Natural killer cell (primary cell): ENCODE measurements at regions not wholly inside any gene's neighbourhood (a gene's known extent, or its start where the extent isn't known, plus 50 kb on each side); places are given as distances from the start of the nearest gene placed in this dataset.

Experiments used
- ATAC-seq, 3 donors: fragments of 150-1000 bp in 2 of 3; fragments of 200-7000 bp in 1 of 3; cut with Tn5 transposase; 1 replicate in 1 of 3; 2 replicates in 2 of 3; pipeline ENCODE4 v1.10.0; 2021; ENCODE audit warnings: mild to moderate bottlenecking in 2 of 3, moderate library complexity in 2 of 3
- DNase-seq, 2 donors: peaks; one replicate each; pipeline versions ENCODE4 v3.0.0 to v3.0.0-alpha.2; 2013 to 2021; ENCODE audit warnings: mixed read lengths in 1 of 2
- H3K27ac ChIP-seq: one replicate; pipeline ENCODE4 v1.5.1; 2013; ENCODE audit warnings: mild to moderate bottlenecking, low read length
- H3K27me3 ChIP-seq: one replicate; pipeline ENCODE4 v1.6.1; 2013; ENCODE audit warnings: low read length; ENCODE audit not compliant: control insufficient read depth, insufficient read depth
- H3K36me3 ChIP-seq: one replicate; pipeline ENCODE4 v1.6.1; 2013; ENCODE audit warnings: low read length; ENCODE audit not compliant: control insufficient read depth, insufficient read depth
- H3K4me1 ChIP-seq: one replicate; pipeline ENCODE4 v1.6.1; 2013; ENCODE audit warnings: low read length; ENCODE audit not compliant: control insufficient read depth, insufficient read depth
- H3K4me3 ChIP-seq: one replicate; pipeline ENCODE4 v1.5.1; 2013; ENCODE audit warnings: low read length
- H3K9me3 ChIP-seq: one replicate; pipeline ENCODE4 v1.6.1; 2013; ENCODE audit warnings: low read length; ENCODE audit not compliant: control insufficient read depth, insufficient read depth
- H3K27ac Mint-ChIP-seq, 2 donors: one replicate each; pipeline ENCODE4 v1.8.0; 2022; ENCODE audit warnings: mild to moderate bottlenecking in 2 of 2, mixed read lengths in 2 of 2, moderate library complexity in 1 of 2
- H3K27me3 Mint-ChIP-seq, 2 donors: one replicate each; pipeline ENCODE4 v1.8.0; 2022; ENCODE audit warnings: low read depth in 2 of 2, mixed read lengths in 2 of 2
- H3K36me3 Mint-ChIP-seq: one replicate; pipeline ENCODE4 v1.8.0; 2022; ENCODE audit warnings: mixed read lengths
- H3K4me1 Mint-ChIP-seq, 2 donors: one replicate each; pipeline ENCODE4 v1.8.0; 2022; ENCODE audit warnings: mixed read lengths in 2 of 2
- H3K4me3 Mint-ChIP-seq: one replicate; pipeline ENCODE4 v1.8.0; 2022; ENCODE audit warnings: mild to moderate bottlenecking, moderate library complexity, mixed read lengths
- H3K9me3 Mint-ChIP-seq, 2 donors: one replicate each; pipeline ENCODE4 v1.8.0; 2022; ENCODE audit warnings: mixed read lengths in 2 of 2
- CTCF ChIP-seq: fragments of 200-600 bp; IDR thresholded peaks from one replicate; pipeline ENCODE4 v1.8.0; 2022; ENCODE audit warnings: antibody characterized with exemption
- WGBS: methylation state at CpG from one replicate; pipeline ENCODE4 v1.1.7; 2013; ENCODE audit warnings: missing lambda C conversion rate; ENCODE audit not compliant: insufficient coverage; 5-methylcytosine and 5-hydroxymethylcytosine counted together
- intact Hi-C: fragments of 100-400 bp; cut with micrococcal nuclease; formaldehyde crosslinking; loops from one replicate; pipeline ENCODE4 v1.14.2; 2022

DNA sequence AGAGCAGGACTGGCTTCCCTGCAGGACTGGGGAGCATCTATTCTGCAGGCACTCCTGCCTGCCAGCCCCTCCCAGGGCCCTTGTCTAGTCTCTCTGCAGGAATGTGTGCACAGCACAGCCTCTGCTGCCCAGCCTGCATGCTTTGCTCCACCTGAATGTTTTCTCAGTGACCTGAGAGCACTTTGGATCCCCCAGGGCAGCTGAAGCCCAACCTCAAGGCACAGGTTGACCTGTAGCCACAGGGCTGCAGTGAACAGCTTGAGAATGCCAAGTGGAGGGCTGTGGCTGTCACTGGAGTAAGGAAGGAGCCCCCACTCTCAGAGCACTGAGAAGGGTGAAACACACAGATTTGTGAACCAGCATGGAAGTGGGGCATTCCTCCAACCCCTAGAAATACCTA is 760.2 kb downstream of the STIM2 start:
- Mint-ChIP-seq H3K27ac (no peak overlapping the region), H3K4me1 (no peaks in the 10 kb centered on the region), H3K9me3 (peaks cover 7 to 8% of the 10 kb centered on the region in 2 donors), H3K36me3 (no peaks in the 10 kb centered on the region), H3K27me3 (no peaks in the 10 kb centered on the region), H3K4me3 (no peak overlapping the region)
- no peak overlapping the region for H3K4me3 ChIP-seq
- no peak overlapping the region for H3K27ac ChIP-seq
- H3K4me1 ChIP-seq: no peaks in the 10 kb centered on the region
- H3K36me3 ChIP-seq: no peaks in the 10 kb centered on the region
- DNase-seq: no peak
- ATAC-seq: no peak
- no peaks in the 10 kb centered on the region for H3K27me3 ChIP-seq
- H3K9me3 ChIP-seq: no peaks in the 10 kb centered on the region
- intact Hi-C loops: no loop called here
- no peak for TF ChIP-seq CTCF

DNA sequence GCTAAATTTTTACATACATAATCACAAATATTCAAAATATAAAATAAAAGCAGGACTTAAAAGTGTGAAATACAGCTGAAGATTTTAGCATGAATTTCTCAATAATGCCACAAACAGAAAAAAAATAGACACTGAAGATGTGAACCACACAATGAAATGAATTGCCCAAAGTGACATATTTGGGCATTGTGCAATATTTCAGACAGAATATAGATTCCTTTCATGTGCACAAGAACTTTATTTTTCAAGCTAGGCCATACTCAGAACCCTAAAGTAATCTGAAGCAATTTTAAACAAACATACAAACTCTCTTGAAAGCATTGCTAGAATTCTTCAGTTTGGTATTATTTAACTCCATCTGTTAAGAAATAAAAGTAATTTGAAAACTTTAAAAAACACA is 764.1 kb downstream of the STIM2 start:
- no peaks in the 10 kb centered on the region for H3K4me1 Mint-ChIP-seq
- DNase-seq (no peak), ATAC-seq (no peak)
- no peaks in the 10 kb centered on the region for H3K27me3 ChIP-seq
- intact Hi-C loops: no loop called here
- H3K27ac Mint-ChIP-seq: no peak overlapping the region
- H3K36me3 Mint-ChIP-seq: no peaks in the 10 kb centered on the region
- TF ChIP-seq CTCF: no peak
- H3K27me3 Mint-ChIP-seq: no peaks in the 10 kb centered on the region
- H3K9me3 ChIP-seq: no peaks in the 10 kb centered on the region
- H3K4me3 ChIP-seq: no peak overlapping the region
- H3K4me3 Mint-ChIP-seq: no peak overlapping the region
- H3K27ac ChIP-seq: no peak overlapping the region
- peaks cover 10 to 11% of the 10 kb centered on the region in 2 donors for H3K9me3 Mint-ChIP-seq
- H3K4me1 ChIP-seq: no peaks in the 10 kb centered on the region
- H3K36me3 ChIP-seq: no peaks in the 10 kb centered on the region

GRCh38 chr4:27628609-27629008 is 768.0 kb downstream of the STIM2 start:
- intact Hi-C loops: no loop called here
- no peak for DNase-seq
- Mint-ChIP-seq H3K9me3 (peaks cover 2 to 4% of the 10 kb centered on the region in 2 donors), H3K4me3 (no peak overlapping the region), H3K4me1 (no peaks in the 10 kb centered on the region), H3K27ac (no peak overlapping the region), H3K36me3 (no peaks in the 10 kb centered on the region), H3K27me3 (no peaks in the 10 kb centered on the region)
- Histone ChIP-seq H3K27ac (no peak overlapping the region), H3K9me3 (no peaks in the 10 kb centered on the region), H3K4me1 (no peaks in the 10 kb centered on the region), H3K36me3 (no peaks in the 10 kb centered on the region), H3K4me3 (no peak overlapping the region), H3K27me3 (no peaks in the 10 kb centered on the region)
- 83% methylated on average over 4 of the region's 4 CpGs for WGBS
- TF ChIP-seq CTCF: no peak
- ATAC-seq: no peak

DNA sequence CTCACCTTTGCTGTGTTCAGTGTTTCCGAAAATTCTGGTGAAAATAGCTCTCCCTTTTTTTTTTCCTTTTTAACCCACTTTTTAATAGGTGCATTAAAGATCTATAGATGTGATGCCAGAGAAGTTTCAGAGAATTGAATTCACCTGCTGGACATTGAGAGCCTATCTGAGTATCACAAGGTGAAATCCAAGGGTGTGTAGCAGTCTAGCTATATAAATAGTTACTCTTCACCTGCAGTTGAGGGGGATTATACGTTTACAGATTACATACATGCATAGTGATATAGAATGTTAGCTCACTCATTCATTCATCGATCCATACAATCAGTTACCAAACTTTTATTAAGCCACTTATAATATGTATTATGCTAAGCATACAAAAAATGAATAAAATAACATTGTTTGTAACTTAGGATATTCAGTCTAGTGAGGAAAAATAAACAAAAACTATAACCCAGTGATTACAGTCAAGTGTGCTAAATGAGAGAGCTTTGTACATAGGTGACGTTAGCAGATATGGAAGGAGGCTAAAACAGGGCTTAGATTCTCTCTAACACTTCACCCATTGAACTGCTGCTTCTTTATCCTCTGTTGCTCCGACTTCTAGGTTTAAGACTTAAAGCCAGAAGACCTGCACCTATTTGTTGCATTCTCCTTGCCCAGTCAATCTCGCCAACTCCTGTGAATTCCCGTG is 769.0 kb downstream of the STIM2 start:
- Histone ChIP-seq H3K36me3 (no peaks in the 10 kb centered on the region), H3K4me1 (no peaks in the 10 kb centered on the region), H3K4me3 (no peak overlapping the region), H3K27me3 (no peaks in the 10 kb centered on the region), H3K9me3 (no peaks in the 10 kb centered on the region), H3K27ac (no peak overlapping the region)
- no peaks in the 10 kb centered on the region for H3K27me3 Mint-ChIP-seq
- intact Hi-C loops: no loop called here
- H3K27ac Mint-ChIP-seq: no peak overlapping the region
- DNase-seq: no peak
- H3K4me1 Mint-ChIP-seq: no peaks in the 10 kb centered on the region
- no peak overlapping the region for H3K4me3 Mint-ChIP-seq
- 82% methylated on average over 4 of the region's 7 CpGs for WGBS
- ATAC-seq: no peak
- H3K36me3 Mint-ChIP-seq: no peaks in the 10 kb centered on the region
- no peak for TF ChIP-seq CTCF
- peaks cover 2 to 4% of the 10 kb centered on the region in 2 donors for H3K9me3 Mint-ChIP-seq
